HCT116 (cell line): ENCODE measurements at regions not wholly inside any gene's neighbourhood (a gene's known extent, or its start where the extent isn't known, plus 50 kb on each side); places are given as distances from the start of the nearest gene placed in this dataset.

Experiments
- JUND ChIP-seq: IDR thresholded peaks from 2 replicates; pipeline ENCODE4 v1.6.1; 2012
- POLR2A ChIP-seq: IDR thresholded peaks from 2 replicates; pipeline ENCODE4 v1.7.0; 2011; ENCODE audit warnings: borderline replicate concordance; ENCODE audit not compliant: insufficient read depth, insufficient read length; ENCODE audit errors: extremely low read depth
- RAD21 ChIP-seq: IDR thresholded peaks from 2 replicates; pipeline ENCODE4 v1.6.1; 2012; ENCODE audit warnings: low read depth, mild to moderate bottlenecking
- TF ChIP-seq, protein P1 (sequence below), 3 experiments: fragments of 200-600 bp in 1 of 3; sonication (generic) in 1 of 3; IDR thresholded peaks in 2 of 3; conservative IDR thresholded peaks in 1 of 3; 2 replicates each; pipeline ENCODE4 v1.5.1; 2012 to 2017; ENCODE audit warnings: low read depth in 2 of 3, low read length in 2 of 3, antibody characterized with exemption in 1 of 3, borderline replicate concordance in 1 of 3, control low read depth in 1 of 3, mild to moderate bottlenecking in 1 of 3, mixed read lengths in 1 of 3, mixed run types in 1 of 3, moderate library complexity in 1 of 3; ENCODE audit not compliant: insufficient read depth in 1 of 3
- TF ChIP-seq, protein P2 (sequence below): IDR thresholded peaks from 2 replicates; pipeline ENCODE4 v1.6.1; 2012; ENCODE audit warnings: low read depth

DNA sequence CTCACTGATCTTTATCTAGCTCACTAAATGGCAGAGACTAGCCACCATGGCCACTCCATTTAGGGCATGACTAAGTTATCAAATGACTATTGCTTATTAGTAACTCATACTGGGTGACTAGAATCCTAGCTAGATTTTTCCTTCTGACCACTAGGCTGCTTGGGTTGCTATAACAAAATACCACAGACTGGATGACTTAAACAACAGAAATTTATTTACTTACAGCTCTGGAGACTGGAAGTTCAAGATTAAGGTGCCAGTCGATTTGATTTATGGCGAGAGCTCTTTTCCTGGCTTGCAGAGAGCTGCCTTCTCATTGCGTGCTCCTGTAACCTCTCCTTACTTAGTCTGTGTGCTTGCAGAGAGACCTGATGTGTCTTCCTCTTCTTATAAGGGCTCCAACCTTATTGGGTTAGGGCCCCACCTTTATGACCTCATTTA lies 55.0 kb upstream of the APC start:
- TF ChIP-seq, protein P1, sequence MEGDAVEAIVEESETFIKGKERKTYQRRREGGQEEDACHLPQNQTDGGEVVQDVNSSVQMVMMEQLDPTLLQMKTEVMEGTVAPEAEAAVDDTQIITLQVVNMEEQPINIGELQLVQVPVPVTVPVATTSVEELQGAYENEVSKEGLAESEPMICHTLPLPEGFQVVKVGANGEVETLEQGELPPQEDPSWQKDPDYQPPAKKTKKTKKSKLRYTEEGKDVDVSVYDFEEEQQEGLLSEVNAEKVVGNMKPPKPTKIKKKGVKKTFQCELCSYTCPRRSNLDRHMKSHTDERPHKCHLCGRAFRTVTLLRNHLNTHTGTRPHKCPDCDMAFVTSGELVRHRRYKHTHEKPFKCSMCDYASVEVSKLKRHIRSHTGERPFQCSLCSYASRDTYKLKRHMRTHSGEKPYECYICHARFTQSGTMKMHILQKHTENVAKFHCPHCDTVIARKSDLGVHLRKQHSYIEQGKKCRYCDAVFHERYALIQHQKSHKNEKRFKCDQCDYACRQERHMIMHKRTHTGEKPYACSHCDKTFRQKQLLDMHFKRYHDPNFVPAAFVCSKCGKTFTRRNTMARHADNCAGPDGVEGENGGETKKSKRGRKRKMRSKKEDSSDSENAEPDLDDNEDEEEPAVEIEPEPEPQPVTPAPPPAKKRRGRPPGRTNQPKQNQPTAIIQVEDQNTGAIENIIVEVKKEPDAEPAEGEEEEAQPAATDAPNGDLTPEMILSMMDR (IDR thresholded peaks at IDR 0.05 in 2 of 3, conservative IDR thresholded peaks at IDR 0.05 in 1 of 3; ENCODE audit: borderline replicate concordance in 1 of 3, insufficient read depth in 1 of 3, low read depth in 2 of 3, low read length in 2 of 3): no peak
- TF ChIP-seq JUND (no peak), POLR2A (no peak), RAD21 (no peak)
- TF ChIP-seq, protein P2, sequence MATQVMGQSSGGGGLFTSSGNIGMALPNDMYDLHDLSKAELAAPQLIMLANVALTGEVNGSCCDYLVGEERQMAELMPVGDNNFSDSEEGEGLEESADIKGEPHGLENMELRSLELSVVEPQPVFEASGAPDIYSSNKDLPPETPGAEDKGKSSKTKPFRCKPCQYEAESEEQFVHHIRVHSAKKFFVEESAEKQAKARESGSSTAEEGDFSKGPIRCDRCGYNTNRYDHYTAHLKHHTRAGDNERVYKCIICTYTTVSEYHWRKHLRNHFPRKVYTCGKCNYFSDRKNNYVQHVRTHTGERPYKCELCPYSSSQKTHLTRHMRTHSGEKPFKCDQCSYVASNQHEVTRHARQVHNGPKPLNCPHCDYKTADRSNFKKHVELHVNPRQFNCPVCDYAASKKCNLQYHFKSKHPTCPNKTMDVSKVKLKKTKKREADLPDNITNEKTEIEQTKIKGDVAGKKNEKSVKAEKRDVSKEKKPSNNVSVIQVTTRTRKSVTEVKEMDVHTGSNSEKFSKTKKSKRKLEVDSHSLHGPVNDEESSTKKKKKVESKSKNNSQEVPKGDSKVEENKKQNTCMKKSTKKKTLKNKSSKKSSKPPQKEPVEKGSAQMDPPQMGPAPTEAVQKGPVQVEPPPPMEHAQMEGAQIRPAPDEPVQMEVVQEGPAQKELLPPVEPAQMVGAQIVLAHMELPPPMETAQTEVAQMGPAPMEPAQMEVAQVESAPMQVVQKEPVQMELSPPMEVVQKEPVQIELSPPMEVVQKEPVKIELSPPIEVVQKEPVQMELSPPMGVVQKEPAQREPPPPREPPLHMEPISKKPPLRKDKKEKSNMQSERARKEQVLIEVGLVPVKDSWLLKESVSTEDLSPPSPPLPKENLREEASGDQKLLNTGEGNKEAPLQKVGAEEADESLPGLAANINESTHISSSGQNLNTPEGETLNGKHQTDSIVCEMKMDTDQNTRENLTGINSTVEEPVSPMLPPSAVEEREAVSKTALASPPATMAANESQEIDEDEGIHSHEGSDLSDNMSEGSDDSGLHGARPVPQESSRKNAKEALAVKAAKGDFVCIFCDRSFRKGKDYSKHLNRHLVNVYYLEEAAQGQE: no peak
